Activated naive CD4-positive, alpha-beta T cell (primary cell): ENCODE measurements at regions not wholly inside any gene's neighbourhood (a gene's known extent, or its start where the extent isn't known, plus 50 kb on each side); places are given as distances from the start of the nearest gene placed in this dataset.
"Not testable (repeated sequence)": the region's sequence is repeated elsewhere in the genome, so short reads cannot be mapped to it uniquely, and the experiment has no call there.

Experiments used
- DNase-seq, 4 experiments: peaks; one replicate each; lab custom pipeline; 2025; lab: John Stamatoyannopoulos, UW

DNA sequence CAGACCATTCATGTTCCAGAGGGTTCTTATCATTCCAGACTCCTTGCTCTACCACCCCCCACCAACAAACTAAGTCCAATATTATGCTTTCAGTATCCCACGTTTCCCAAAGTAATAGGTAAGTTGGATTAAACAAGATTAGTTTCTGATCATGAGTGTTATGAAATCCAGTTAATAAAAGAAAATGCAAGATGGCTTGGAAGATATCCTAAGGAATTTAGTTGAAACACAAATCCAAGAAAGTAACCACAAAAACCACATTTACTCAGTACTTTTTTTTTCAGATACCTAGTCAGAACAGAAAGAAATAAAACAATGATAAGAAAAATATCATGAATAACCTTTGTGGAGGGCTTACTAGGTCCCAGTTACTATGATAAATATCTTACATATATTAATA, 119.4 kb upstream of the MIR17HG start:
- DNase-seq, result no peak

DNA sequence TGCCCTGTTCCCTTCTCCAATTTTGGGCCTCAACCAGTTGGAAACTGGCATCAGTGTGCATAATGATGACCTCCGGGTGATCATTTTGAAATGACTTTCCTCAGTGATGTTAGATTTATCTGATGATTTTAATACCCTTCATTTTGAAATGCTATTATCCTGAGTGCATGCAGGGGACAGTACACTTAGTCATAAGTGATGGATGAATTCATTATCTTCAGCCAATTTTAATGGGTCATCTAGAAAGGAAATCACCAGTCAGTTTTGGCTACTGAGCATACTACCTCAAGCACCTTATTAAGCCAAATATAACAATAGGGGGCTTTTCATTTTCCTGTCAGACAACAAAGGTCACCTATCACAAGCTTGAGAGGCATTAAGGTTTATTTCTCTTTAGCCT, 118.5 kb upstream of the MIR17HG start:
- DNase-seq, result no peak

DNA sequence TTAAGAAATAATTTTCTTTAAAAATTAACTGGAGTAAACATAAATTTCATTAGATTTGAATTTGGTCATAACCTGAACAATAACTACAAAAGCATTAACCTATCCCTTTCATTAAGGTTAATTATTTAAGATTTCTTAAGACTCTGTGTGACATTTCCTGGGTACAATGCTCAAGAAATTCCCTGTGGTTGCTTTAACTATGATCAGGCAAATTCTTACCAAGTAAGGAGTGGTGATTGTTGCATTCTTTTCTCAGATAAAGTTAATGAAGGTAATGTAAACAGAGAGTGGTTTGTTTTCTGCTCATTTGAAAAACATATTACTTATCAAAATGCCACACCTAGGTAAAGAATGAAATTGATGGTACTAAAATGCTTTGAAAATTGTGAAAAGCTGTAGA, 114.8 kb upstream of the MIR17HG start:
- no peak for DNase-seq

DNA sequence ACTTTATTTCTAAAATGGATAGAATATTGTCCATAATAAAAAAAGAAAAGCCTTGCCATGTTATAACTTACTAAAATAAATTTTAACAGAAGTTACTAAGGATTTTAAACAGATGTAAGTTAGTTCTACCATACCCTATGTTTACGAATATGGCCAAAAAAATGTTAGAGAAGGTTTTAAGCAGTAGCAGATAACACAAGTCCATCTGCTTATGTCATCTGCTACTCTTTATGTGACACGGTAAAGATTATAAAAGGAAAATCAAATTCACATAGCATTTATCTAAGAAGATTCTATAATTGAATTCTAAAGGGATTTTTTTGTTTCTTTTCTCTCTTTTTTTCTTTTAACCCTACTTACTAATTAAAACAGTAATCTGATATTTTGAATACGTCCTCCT, 114.2 kb upstream of the MIR17HG start:
- no peak for DNase-seq

DNA sequence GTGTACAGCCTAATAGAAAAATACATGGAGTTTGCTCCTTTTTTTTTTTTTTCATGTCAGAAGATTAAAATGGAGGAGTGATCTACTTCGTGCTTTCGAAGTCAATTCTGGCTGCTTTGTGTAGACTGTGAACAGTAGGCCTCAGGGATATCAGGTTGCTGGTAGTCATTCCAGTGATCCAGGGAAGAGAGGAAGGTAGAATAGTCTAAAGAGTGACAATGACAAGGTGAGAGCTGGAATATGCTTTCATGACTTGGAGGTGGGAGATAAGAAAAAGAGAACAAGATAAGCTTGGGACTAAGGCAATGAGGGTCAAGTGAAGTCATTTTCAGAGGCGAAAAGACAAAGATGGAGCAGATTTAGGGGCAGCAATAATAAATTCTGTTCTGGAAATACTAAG, 111.3 kb upstream of the MIR17HG start:
- no peak for DNase-seq

DNA sequence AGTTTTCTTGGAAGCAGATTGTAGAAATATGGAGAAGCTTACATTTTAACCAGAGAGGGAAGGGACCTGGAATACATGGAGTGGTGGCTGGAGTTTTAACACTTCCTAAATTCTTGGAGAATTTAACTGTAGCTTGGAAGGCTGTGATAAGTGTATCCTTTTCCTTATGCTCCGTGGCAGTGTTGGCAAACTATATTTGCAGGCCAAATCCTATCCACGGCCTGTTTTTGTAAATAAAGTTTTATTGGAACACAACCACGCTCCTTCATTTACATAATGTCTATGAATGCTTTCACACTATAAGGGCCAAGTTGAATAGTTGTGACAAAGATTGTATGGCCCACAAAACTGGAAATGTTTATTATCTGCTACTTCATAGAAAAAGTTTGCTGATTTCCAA, 110.6 kb upstream of the MIR17HG start:
- DNase-seq, result no peak

DNA sequence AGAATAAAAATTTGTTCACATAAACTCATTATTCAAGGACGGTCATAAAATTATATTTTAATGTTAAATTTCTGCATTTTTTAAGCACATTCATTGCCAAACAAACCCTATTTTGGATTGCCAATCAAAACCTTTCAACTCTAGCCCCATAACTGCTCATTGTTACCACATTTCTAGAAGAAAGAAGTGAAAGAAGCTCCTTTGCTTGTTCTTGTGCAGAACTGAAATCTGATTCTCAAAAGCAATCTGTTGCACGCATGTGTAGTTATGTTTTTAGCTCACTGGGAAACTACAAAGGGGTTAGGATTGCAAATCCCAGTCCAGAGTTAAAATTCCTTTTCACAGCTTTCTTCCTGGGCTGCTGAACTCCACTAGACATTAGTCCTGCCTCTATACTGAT, 109.5 kb upstream of the MIR17HG start:
- DNase-seq, result no peak

DNA sequence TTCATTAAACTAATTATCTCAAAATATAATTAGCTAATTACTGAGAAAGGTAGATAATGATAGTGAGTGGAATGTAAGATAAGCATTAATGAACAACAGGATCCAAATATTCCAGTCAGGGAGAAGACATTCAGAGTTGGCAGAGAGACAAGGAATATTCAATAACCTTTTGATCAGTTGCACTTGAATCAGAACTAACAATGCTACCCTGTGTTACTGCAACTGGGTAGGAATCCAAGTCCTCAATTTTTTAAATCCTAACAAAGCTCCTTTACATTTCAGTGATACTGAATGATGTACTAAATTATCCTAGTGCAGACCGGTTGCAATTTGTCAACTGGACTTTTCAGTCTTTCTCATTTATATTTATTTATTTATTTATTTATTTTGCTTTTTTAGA, 107.1 kb upstream of the MIR17HG start:
- DNase-seq, result no peak

DNA sequence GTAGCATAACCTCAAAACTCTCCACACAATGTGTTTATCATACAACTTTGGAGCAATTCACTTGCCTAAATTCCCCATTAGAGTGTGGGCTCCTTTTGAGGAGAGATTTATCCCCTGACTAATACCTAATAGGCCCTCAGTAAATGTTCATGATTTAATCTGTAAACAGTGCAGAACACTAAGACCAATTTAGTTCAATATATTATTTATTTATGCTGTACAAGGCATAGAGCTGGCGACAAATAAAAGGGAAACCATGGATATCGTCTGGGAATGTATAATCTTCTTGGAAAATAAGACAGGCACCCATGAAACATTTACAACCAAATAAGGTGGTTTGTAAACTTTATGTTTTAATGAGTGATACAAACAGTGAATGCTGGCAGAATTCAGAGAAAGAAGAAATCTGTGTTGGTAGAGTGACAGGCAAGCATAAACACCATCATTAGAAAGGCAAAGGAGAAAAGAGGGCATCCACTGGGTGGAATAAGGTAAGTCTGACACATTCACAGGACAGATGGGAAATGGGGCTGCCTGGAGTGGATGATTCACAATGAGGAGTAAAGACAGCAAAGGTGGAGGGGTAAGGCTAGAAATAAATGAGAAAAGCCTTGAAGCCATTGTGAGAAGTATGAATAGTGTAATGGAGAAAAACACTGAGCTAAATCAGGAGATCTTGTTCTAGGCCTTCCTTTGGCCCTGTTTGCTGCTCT, 106.1 kb upstream of the MIR17HG start:
- DNase-seq, result no peak

DNA sequence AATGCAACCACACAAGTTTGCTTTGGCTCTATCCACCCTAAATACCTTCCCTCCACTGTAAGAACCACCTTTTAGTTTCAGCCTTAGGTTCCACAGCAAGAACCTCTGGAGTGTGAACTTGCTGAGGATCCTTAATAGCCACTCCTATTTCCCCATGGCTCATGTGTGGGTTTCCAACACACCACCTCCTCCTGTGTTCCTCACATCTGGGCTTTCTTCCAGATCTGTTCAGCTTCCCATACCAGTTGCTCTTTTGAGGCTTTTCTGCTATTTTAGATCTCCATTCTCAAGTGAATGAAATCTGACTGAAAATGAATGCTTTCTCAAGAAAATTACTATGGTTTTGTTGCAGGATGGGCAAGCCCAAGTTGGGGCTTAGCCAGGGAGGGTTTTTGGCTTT, 104.8 kb upstream of the MIR17HG start:
- no peak for DNase-seq

DNA sequence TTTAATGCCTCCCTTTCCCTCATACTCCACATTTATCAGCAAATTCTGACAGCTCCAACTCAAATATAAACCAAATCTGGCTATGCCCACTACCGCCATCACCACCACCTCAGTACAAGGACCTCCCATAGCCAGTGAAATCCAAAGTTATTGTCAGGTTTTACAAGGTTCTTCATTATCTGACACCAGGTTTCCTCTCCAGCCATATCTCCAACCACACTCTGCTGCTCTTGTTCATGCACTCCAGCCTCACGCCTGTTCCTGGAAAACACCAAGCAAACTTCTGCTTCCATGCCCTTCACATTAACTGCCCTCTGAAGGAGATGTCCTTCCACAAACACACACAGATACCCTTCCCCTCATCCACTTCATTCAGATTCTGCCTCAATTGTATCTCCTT, 102.2 kb upstream of the MIR17HG start:
- no peak for DNase-seq

DNA sequence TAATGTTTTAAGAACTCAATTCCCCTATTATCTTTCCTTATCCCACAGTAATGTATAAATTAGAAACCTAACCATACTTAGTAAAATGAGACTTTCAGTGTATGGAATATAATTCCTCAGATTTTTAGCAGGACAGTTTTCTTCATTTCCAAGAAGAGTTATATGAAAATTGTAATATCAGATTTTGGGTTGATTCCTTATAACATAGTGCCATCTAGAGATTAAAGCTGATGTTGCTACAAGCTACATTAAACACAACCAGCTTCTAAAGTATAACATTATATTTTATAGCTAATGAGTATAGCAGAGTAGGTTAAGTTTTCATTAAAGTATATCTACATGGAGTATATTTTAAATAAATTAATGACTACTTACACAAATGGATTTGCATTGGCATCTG, 99.7 kb upstream of the MIR17HG start:
- DNase-seq, result no peak

DNA sequence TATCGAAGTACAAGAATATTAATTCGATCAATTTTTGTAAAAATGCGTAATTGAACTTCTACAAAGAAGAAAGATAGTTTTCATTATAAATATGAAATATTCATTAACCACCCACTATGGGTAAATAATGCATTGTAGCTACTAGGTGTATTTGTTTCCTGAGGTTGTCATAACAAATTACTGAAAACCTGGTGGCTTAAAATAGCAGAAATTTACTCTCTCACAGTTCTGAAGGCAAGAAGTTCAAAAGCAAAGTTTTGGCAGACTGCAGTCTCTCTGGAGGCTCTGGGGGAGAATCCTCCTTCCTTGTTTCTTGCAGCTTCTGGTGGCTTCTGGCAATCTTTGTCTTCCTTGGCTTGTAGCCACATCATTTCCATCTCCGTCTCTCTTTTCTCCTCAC, 99.2 kb upstream of the MIR17HG start:
- DNase-seq, result no peak

DNA sequence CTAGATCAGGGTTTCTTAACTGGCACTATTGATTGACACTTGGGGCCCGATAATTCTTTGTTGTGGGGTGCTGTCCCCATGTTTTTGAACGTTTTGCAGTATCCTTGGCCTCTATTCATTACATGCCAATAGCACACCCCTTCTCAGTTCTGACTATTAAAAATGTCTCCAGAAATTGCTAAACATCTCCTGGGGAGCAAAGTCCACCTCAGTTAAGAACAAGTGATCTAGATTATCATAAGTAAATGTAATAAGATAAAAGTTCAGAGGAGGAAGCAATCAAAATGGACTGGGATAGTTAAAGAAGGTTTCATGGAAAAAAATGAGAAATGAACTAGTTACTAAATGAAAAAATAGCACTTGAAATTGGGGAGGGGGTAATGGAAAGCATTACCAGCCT, 98.1 kb upstream of the MIR17HG start:
- no peak for DNase-seq

DNA sequence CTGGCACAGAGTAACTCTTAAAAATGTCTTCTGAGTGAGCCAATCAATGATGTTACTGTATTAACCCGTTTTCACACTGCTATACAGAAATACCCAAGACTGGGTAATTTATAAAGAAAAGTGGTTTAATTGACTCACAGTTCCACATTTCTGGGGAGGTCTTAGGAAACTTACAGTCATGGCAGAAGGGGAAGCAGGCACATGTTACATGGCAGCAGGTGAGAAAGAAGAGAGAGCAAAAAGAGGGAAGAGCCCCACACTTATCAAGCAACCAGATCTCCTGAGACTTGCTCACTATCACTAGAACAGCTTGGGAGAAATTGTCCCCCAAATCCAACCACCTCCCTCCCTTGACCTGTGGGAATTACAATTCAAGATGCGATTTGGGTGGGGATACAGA, 97.6 kb upstream of the MIR17HG start:
- DNase-seq, result no peak

DNA sequence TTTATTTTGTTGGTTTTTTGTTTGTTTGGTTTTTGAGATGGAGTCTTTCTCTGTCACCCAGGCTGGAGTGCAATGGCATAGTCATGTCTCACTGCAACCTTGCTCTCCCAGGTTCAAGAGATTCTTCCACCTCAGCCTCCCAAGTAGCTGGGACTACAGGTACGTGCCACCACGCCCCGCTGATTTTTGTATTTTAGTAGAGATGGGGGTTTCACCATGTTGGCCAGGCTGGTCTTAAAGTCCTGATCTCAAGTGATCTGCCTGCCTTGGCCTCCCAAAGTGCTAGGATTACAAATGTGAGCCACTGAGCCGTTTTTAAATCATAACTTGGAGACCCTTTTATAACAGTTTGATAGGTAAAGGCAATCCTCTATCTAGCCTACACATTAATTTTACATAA, 95.9 kb upstream of the MIR17HG start:
- DNase-seq, result not testable (repeated sequence)

DNA sequence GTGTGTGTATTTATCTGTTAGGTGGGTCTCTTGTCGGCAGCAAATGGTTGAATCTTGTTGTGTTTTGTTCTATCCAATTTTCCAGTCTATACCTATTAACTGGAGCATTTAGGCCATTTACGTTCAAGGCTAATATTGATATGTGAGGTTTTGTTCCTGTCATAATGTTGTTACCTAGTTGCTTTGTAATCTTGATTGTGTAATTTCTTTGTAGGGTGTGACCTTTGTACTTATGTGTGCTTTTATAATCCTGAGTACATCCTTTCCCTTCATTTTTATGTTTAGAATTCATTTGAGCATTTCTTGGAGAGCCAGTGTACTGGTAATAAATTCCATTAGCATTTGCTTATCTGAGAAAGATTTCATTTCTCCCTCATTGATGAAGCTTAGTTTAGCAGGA, 83.0 kb upstream of the MIR17HG start:
- no peak for DNase-seq

DNA sequence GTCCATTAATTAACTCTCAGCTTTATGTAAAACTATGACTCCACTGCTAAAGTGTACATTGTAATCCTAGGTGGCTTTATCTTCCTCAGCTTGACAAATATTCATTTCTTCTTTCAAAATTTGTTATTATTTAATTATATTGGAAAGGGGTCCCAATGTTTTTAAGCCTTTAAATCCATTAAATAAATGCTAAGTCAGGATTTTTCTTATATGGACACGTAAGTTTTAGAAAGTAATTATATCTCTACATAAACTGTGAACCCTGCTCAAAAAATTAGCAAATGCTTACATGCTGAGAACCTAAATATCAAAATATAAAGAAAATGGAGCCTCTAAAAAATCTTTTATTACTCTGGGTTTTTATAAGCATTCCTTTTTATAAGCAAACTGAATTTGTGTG, 78.2 kb upstream of the MIR17HG start:
- DNase-seq, result no peak

DNA sequence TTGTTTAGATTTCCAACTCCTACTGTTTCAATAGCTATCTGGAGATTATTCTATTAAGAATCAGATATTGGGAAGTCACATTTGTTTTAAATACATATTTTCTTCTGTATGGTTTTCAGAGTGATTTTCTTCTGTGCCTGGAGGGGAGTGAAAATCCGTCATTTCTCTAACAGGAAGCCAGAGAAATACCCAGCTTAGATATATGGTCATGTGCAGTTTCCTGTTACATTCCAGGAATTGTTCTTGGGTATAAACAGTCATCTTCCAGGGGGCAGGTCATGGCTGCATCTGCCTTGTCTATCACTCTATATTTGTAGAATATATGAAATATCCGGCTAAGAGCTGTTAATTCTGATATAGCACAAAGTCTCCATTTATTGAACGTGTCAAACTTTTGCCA, 77.5 kb upstream of the MIR17HG start:
- DNase-seq, result no peak

DNA sequence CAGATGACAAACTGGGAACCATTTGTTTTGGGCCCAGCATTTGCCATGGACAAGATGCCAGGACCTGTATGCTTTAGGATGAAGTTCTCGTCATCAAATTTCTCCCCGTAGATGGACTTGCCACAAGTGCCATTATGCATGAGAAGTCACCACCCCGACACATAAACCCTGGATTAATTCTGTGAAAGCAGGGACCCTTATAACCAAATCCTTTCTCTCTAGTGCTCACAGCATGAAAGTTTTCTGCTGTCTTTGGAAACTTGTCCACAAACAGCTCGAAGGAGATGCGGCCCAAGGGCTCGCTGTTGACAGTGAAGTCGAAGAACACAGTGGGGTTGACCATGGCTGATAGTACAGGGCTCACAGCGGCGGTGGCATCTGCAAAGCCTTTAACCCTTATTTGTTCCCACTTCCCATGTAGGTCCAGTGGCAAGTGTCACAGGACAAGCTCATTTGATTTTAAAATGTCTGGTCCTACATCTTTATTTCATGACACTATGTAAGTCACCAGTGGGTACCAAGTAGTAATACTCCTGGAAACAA, 75.2 kb upstream of the MIR17HG start:
- DNase-seq, result no peak

DNA sequence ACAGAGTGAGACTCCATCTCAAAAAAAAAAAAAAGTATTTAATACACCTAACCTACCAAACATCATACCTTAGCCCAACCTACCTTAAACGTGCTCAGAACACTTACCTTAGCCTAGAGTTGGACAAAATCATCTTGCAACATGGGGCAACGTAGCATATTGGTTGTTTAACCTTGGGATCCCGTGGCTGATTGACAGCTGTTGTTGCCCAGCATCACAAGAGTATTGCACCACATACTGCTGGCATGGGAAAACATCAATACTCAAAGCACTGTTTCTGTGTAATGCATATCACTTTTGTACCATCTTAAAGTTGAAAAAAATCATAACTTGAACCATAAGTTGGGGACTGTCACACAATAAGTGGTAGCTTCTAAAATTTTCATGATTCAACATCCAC, 73.8 kb upstream of the MIR17HG start:
- no peak for DNase-seq

DNA sequence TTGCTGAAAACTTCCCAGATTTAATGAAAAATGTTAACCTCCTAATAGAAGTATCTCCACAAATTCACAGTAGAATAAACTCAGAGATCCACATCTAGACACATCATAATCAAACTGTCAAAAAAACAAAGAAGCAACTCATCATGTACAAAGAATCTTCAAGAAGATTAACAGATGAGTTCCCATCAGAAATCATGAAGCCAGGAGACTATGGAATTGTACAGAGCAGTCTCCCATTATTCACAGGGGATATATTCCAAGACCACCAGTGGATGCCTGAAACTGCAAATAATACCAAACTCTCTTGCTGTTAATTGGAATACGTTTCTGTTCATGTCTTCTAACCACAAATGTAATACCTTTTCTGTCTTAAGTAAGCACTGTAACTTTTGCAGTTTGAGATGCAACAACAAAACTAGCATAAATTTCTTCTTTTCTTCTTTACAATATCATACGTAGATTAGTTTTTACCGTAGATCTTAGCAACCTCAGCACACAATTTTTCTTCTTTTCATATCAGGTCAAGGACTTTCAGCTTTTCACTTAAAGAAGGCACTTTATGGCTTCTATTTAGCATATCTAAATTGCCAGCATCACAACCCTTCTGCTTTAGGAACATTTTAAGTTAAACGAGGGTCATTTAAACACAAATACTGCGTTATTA, 70.3 kb upstream of the MIR17HG start:
- no peak for DNase-seq

DNA sequence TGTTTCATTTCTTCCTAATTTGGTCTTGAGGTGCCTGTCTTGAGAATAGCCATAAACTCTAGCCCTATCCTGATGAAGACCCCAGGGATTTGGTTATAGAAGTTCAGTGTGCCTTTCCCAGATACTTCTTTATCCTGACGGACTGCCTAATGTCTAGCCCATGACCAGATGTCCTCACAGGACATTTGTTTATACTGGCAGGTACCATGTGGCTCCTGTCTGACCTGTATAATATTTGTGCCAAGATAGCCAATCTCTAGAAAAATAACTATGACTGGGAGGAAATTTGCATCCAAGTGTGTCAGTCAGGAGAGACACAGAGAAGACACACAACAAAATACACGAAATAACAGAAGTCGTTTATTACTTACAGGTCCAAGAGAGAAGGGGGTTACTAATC, 69.2 kb upstream of the MIR17HG start:
- DNase-seq, result no peak

DNA sequence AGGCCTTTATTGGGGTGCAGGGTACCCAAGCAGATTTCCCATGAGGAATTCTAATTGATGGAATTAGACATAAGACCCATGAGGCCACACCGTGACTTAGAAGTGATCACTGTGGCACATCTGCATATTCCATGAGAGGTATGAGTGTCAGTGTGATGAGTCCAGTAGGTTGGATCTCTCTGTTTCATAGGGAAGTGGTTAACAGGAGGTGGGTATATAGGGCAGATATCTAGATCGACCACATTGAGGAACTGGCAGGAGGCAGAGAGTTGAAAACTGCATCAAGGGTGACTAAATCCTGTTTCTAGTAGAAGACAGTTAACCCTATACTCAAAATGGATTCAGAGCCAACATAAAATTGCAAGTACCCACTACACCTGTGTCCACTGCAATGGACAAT, 68.6 kb upstream of the MIR17HG start:
- DNase-seq, result no peak
